ENCODE measurements at regions not wholly inside any gene's neighbourhood (a gene's known extent, or its start where the extent isn't known, plus 50 kb on each side); places are given as distances from the start of the nearest gene placed in this dataset.

DNA sequence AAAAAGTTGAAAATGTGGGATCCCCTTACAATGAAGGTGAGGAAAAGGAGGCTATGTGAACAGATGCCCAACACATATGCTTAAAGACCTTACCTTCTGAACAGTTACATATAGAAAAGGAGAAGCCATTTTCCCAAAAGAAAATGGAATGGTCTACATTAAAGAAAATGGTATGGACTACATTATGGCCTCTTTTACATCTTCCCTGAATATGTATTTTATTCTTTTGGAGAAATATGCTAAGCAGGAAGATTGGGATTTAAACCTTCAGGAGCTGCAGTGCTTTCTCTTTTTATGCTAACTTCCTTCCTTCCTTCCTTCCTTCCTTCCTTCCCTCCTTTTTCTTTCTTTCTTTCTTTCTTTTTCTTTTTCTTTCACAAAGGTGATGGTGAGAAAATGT lies 155.4 kb downstream of the SEC23IP start:
- no peak for TF ChIP-seq SMAD3 (CRISPR knock-in tag; conservative IDR thresholded peaks at IDR 0.05)
- TF ChIP-seq POLR2G (IDR thresholded peaks at IDR 0.05; ENCODE audit: low read depth, low read length), result no peak
- no peak for TF ChIP-seq CTCF (IDR thresholded peaks at IDR 0.05 in 2 of 3, conservative IDR thresholded peaks at IDR 0.05 in 1 of 3; ENCODE audit: insufficient read depth in 2 of 3, low read depth in 1 of 3, low read length in 3 of 3)
- TF ChIP-seq FOSL1 (tag; conservative IDR thresholded peaks at IDR 0.05), result no peak
- no peak for TF ChIP-seq MAZ (CRISPR knock-in tag; conservative IDR thresholded peaks at IDR 0.05 in 1 of 2, IDR thresholded peaks at IDR 0.05 in 1 of 2)
- TF ChIP-seq RCOR1 (IDR thresholded peaks at IDR 0.05; ENCODE audit: borderline replicate concordance in 1 of 2, low read depth in 2 of 2, low read length in 2 of 2), result no peak
